ENCODE measurements at regions not wholly inside any gene's neighbourhood (a gene's known extent, or its start where the extent isn't known, plus 50 kb on each side); places are given as distances from the start of the nearest gene placed in this dataset.

GRCh38 chr3:72347819-72348319 is 500.4 kb downstream of the SHQ1 start:
- peak in 2 of 4 experiments; percentile 36 to 54 for DNase-seq (ENCODE audit: low read depth in 4 of 4, low spot score in 1 of 4)

- no peak for DNase-seq (ENCODE audit: low read depth in 4 of 4, low spot score in 1 of 4)
Measured at GRCh38 chr3:72346526-72346926, 501.7 kb downstream of the SHQ1 start.

GRCh38 chr3:72345980-72346379 is 502.3 kb downstream of the SHQ1 start:
- no peak for DNase-seq (ENCODE audit: low read depth in 4 of 4, low spot score in 1 of 4)

GRCh38 chr3:72345237-72345878 is 502.9 kb downstream of the SHQ1 start:
- DNase-seq (ENCODE audit: low read depth in 4 of 4, low spot score in 1 of 4) = no peak

- no peak for DNase-seq (ENCODE audit: low read depth in 4 of 4, low spot score in 1 of 4)
Measured at GRCh38 chr3:72344647-72345046, 503.6 kb downstream of the SHQ1 start.

- no peak for DNase-seq (ENCODE audit: low read depth in 4 of 4, low spot score in 1 of 4)
Measured at GRCh38 chr3:72344236-72344635, 504.0 kb downstream of the SHQ1 start.

- no peak for DNase-seq (ENCODE audit: low read depth in 4 of 4, low spot score in 1 of 4)
Measured at GRCh38 chr3:72343078-72343477, 505.2 kb downstream of the SHQ1 start.

- DNase-seq (ENCODE audit: low read depth in 4 of 4, low spot score in 1 of 4) = no peak
Measured at GRCh38 chr3:72342450-72342849, 505.8 kb downstream of the SHQ1 start.

GRCh38 chr3:72341920-72342319 is 506.3 kb downstream of the SHQ1 start:
- no peak for DNase-seq (ENCODE audit: low read depth in 4 of 4, low spot score in 1 of 4)

GRCh38 chr3:72341380-72341770 is 506.9 kb downstream of the SHQ1 start:
- DNase-seq (ENCODE audit: low read depth in 4 of 4, low spot score in 1 of 4) = no peak

- no peak for DNase-seq (ENCODE audit: low read depth in 4 of 4, low spot score in 1 of 4)
Measured at GRCh38 chr3:72340476-72341379, 507.5 kb downstream of the SHQ1 start.

- DNase-seq (ENCODE audit: low read depth in 4 of 4, low spot score in 1 of 4) = no peak
Measured at GRCh38 chr3:72340056-72340455, 508.2 kb downstream of the SHQ1 start.

GRCh38 chr3:72339670-72340030 is 508.6 kb downstream of the SHQ1 start:
- DNase-seq (ENCODE audit: low read depth in 4 of 4, low spot score in 1 of 4) = no peak

- DNase-seq (ENCODE audit: low read depth in 4 of 4, low spot score in 1 of 4) = peak; percentile 35 to 68 (median 49)
Measured at GRCh38 chr3:72338942-72339669, 509.1 kb downstream of the SHQ1 start.

- DNase-seq (ENCODE audit: low read depth in 4 of 4, low spot score in 1 of 4) = peak; percentile 24 to 56 (median 40)
Measured at GRCh38 chr3:72338082-72338941, 509.9 kb downstream of the SHQ1 start.

- DNase-seq (ENCODE audit: low read depth in 4 of 4, low spot score in 1 of 4) = no peak
Measured at GRCh38 chr3:72337480-72337855, 510.8 kb downstream of the SHQ1 start.

GRCh38 chr3:72336821-72337479 is 511.3 kb downstream of the SHQ1 start:
- no peak for DNase-seq (ENCODE audit: low read depth in 4 of 4, low spot score in 1 of 4)

- DNase-seq (ENCODE audit: low read depth in 4 of 4, low spot score in 1 of 4) = no peak
Measured at GRCh38 chr3:72336114-72336651, 512.1 kb downstream of the SHQ1 start.

- no peak for DNase-seq (ENCODE audit: low read depth in 4 of 4, low spot score in 1 of 4)
Measured at GRCh38 chr3:72335458-72336095, 512.7 kb downstream of the SHQ1 start.
